Mesenchymal stem cell (in vitro differentiated cells and primary cell): ENCODE measurements at regions not wholly inside any gene's neighbourhood (a gene's known extent, or its start where the extent isn't known, plus 50 kb on each side); places are given as distances from the start of the nearest gene placed in this dataset.

Experiments used
- DNase-seq: peaks from one replicate; pipeline ENCODE4 v3.0.0-alpha.2; 2013
- H2AFZ ChIP-seq: one replicate; pipeline ENCODE4 v1.6.1; 2013; ENCODE audit warnings: low read depth, mild to moderate bottlenecking, control low read depth, inconsistent platforms, low read length, moderate library complexity
- H2AK5ac ChIP-seq: 2 replicates; pipeline ENCODE4 v1.6.1; 2013; ENCODE audit warnings: low read length, moderate library complexity, mild to moderate bottlenecking, inconsistent platforms; ENCODE audit not compliant: severe bottlenecking
- H2BK120ac ChIP-seq: one replicate; pipeline ENCODE4 v1.6.1; 2013; ENCODE audit warnings: low read depth, mild to moderate bottlenecking, inconsistent platforms, low read length, moderate library complexity
- H2BK12ac ChIP-seq, 2 experiments: one replicate each; pipeline ENCODE4 v1.6.1; 2013; ENCODE audit warnings: inconsistent platforms in 2 of 2, low read length in 2 of 2, mild to moderate bottlenecking in 2 of 2, moderate library complexity in 2 of 2, control low read depth in 1 of 2
- H2BK15ac ChIP-seq: one replicate; pipeline ENCODE4 v1.6.1; 2013; ENCODE audit warnings: mild to moderate bottlenecking, low read depth, inconsistent platforms; ENCODE audit not compliant: poor library complexity, severe bottlenecking
- H2BK5ac ChIP-seq: 2 replicates; pipeline ENCODE4 v1.6.1; 2013; ENCODE audit warnings: low read depth, mild to moderate bottlenecking, low read length, control low read depth, inconsistent platforms; ENCODE audit not compliant: poor library complexity, severe bottlenecking
- H3K14ac ChIP-seq, 2 experiments: one replicate each; pipeline ENCODE4 v1.6.1; 2013; ENCODE audit warnings: inconsistent platforms in 2 of 2, low read length in 2 of 2, control low read depth in 1 of 2, mild to moderate bottlenecking in 1 of 2, moderate library complexity in 1 of 2
- H3K18ac ChIP-seq, 2 experiments: one replicate each; pipeline ENCODE4 v1.6.1; 2013; ENCODE audit warnings: inconsistent platforms in 2 of 2, low read length in 2 of 2, control low read depth in 1 of 2, low read depth in 1 of 2, mild to moderate bottlenecking in 1 of 2
- H3K23ac ChIP-seq, 2 experiments: one replicate each; pipeline ENCODE4 v1.6.1; 2013; ENCODE audit warnings: inconsistent platforms in 2 of 2, low read length in 2 of 2, mild to moderate bottlenecking in 2 of 2, moderate library complexity in 2 of 2, control low read depth in 1 of 2
- H3K27ac ChIP-seq: 2 replicates; pipeline ENCODE4 v1.5.1; 2013; ENCODE audit warnings: mild to moderate bottlenecking, moderate library complexity, low read length, control low read depth, inconsistent platforms; ENCODE audit not compliant: poor library complexity, severe bottlenecking
- H3K27me3 ChIP-seq, 2 experiments: 2 replicates each; pipeline versions ENCODE4 v1.6.1 to v1.7.0; 2013; ENCODE audit warnings: low read length in 2 of 2, mild to moderate bottlenecking in 2 of 2, moderate library complexity in 2 of 2, control low read depth in 1 of 2, inconsistent platforms in 1 of 2; ENCODE audit not compliant: control insufficient read depth in 1 of 2, insufficient read depth in 1 of 2
- H3K36me3 ChIP-seq, 2 experiments: 2 replicates each; pipeline versions ENCODE4 v1.6.1 to v1.7.0; 2013; ENCODE audit warnings: low read length in 2 of 2, control low read depth in 1 of 2, inconsistent platforms in 1 of 2, low read depth in 1 of 2, mild to moderate bottlenecking in 1 of 2; ENCODE audit not compliant: insufficient read depth in 2 of 2, control insufficient read depth in 1 of 2
- H3K4ac ChIP-seq, 2 experiments: one replicate each; pipeline ENCODE4 v1.6.1; 2013; ENCODE audit warnings: inconsistent platforms in 2 of 2, low read length in 2 of 2, mild to moderate bottlenecking in 2 of 2, moderate library complexity in 2 of 2, control low read depth in 1 of 2, low read depth in 1 of 2
- H3K4me1 ChIP-seq: 2 replicates; pipeline ENCODE4 v1.6.1; 2013; ENCODE audit warnings: low read depth, low read length, control low read depth; ENCODE audit not compliant: control insufficient read depth, insufficient read depth
- H3K4me2 ChIP-seq: 2 replicates; pipeline ENCODE4 v1.6.1; 2013; ENCODE audit warnings: low read length, mild to moderate bottlenecking, inconsistent platforms; ENCODE audit not compliant: poor library complexity, severe bottlenecking
- H3K4me3 ChIP-seq, 2 experiments: 2 replicates each; pipeline versions ENCODE4 v1.5.1 to v1.7.0; 2013; ENCODE audit warnings: low read length in 2 of 2, mild to moderate bottlenecking in 2 of 2, control low read depth in 1 of 2, low read depth in 1 of 2; ENCODE audit not compliant: insufficient read depth in 1 of 2
- H3K79me1 ChIP-seq: replicated peaks from 2 replicates; pipeline ENCODE4 v1.6.1; 2013; ENCODE audit warnings: mild to moderate bottlenecking, control low read depth, low read length, inconsistent platforms; ENCODE audit not compliant: poor library complexity, severe bottlenecking
- H3K9ac ChIP-seq: 2 replicates; pipeline ENCODE4 v1.7.0; 2013; ENCODE audit warnings: mild to moderate bottlenecking, low read length, moderate library complexity
- H3K9me3 ChIP-seq: 2 replicates; pipeline ENCODE4 v1.7.0; 2013; ENCODE audit warnings: mild to moderate bottlenecking, low read length; ENCODE audit not compliant: control insufficient read depth
- H4K8ac ChIP-seq: one replicate; pipeline ENCODE4 v1.6.1; 2013; ENCODE audit warnings: inconsistent platforms, mild to moderate bottlenecking, low read length, moderate library complexity
- H4K91ac ChIP-seq: one replicate; pipeline ENCODE4 v1.6.1; 2013; ENCODE audit warnings: mild to moderate bottlenecking, low read length, inconsistent platforms
- WGBS: methylation state at CpG from one replicate; pipeline ENCODE4 v1.1.7; 2013; ENCODE audit warnings: mixed read lengths; 5-methylcytosine and 5-hydroxymethylcytosine counted together

GRCh38 chr13:50075619-50076097, 60.4 kb downstream of the KCNRG start:
- H3K4ac ChIP-seq: no peak overlapping the region
- no peak overlapping the region for H2AFZ ChIP-seq
- H3K23ac ChIP-seq: no peak overlapping the region
- H2BK120ac ChIP-seq: no peak overlapping the region
- H3K9me3 ChIP-seq: no peaks in the 10 kb centered on the region
- no peak overlapping the region for H2BK5ac ChIP-seq
- no peak overlapping the region for H3K27ac ChIP-seq
- peaks cover 0 to 14% of the 10 kb centered on the region in 2 experiments for H3K36me3 ChIP-seq
- H3K9ac ChIP-seq: peak overlapping the region; percentile 96
- peaks cover 2% of the 10 kb centered on the region for H3K4me1 ChIP-seq
- no peaks in the 10 kb centered on the region for H3K79me1 ChIP-seq
- WGBS: no CpG with 5 or more reads among the region's 3 CpGs
- H2BK15ac ChIP-seq: no peak overlapping the region
- no peak overlapping the region for H3K18ac ChIP-seq
- H2AK5ac ChIP-seq: no peak overlapping the region
- no peak overlapping the region for H3K14ac ChIP-seq
- H3K4me3 ChIP-seq: peak overlapping the region in 1 of 2 experiments; percentile 55
- DNase-seq: no peak
- no peaks in the 10 kb centered on the region for H3K27me3 ChIP-seq
- H4K8ac ChIP-seq: no peak overlapping the region
- no peak overlapping the region for H4K91ac ChIP-seq
- H2BK12ac ChIP-seq: no peak overlapping the region
- H3K4me2 ChIP-seq: no peak overlapping the region

- no peak overlapping the region for H2BK12ac ChIP-seq
- no peak overlapping the region for H4K91ac ChIP-seq
- no peaks in the 10 kb centered on the region for H3K4me1 ChIP-seq
- H2BK15ac ChIP-seq: no peak overlapping the region
- no CpG with 5 or more reads among the region's 1 CpG for WGBS
- no peaks in the 10 kb centered on the region for H3K27me3 ChIP-seq
- H2BK120ac ChIP-seq: no peak overlapping the region
- peak overlapping the region; percentile 96 for H3K9ac ChIP-seq
- H3K4ac ChIP-seq: no peak overlapping the region
- peak overlapping the region in 1 of 2 experiments; percentile 2 for H3K4me3 ChIP-seq
- no peak overlapping the region for H3K18ac ChIP-seq
- H3K4me2 ChIP-seq: no peak overlapping the region
- no peak overlapping the region for H4K8ac ChIP-seq
- H3K27ac ChIP-seq: no peak overlapping the region
- no peak overlapping the region for H2AFZ ChIP-seq
- H3K36me3 ChIP-seq: peaks cover 0 to 6% of the 10 kb centered on the region in 2 experiments
- no peak overlapping the region for H3K14ac ChIP-seq
- H3K79me1 ChIP-seq: no peaks in the 10 kb centered on the region
- H3K23ac ChIP-seq: no peak overlapping the region
- H3K9me3 ChIP-seq: no peaks in the 10 kb centered on the region
- H2AK5ac ChIP-seq: no peak overlapping the region
- no peak overlapping the region for H2BK5ac ChIP-seq
- DNase-seq: no peak
Measured at GRCh38 chr13:50077431-50077830, 62.2 kb downstream of the KCNRG start.

- Histone ChIP-seq H3K4me3 (peak overlapping the region in 1 of 2 experiments; percentile 89), H3K36me3 (peaks cover 0 to 6% of the 10 kb centered on the region in 2 experiments), H2AK5ac (no peak overlapping the region), H4K8ac (no peak overlapping the region), H3K79me1 (no peaks in the 10 kb centered on the region), H3K4me1 (no peaks in the 10 kb centered on the region), H2BK15ac (no peak overlapping the region), H3K27me3 (no peaks in the 10 kb centered on the region), H3K14ac (no peak overlapping the region), H2BK5ac (no peak overlapping the region), H3K9me3 (no peaks in the 10 kb centered on the region), H3K23ac (no peak overlapping the region), H2BK120ac (no peak overlapping the region), H2AFZ (no peak overlapping the region), H3K4me2 (no peak overlapping the region), H2BK12ac (no peak overlapping the region), H4K91ac (no peak overlapping the region), H3K18ac (no peak overlapping the region), H3K4ac (no peak overlapping the region), H3K9ac (peak overlapping the region; percentile 96), H3K27ac (no peak overlapping the region)
- WGBS: no CpG with 5 or more reads among the region's 3 CpGs
- no peak for DNase-seq
Measured at GRCh38 chr13:50078231-50078894, 63.1 kb downstream of the KCNRG start.

GRCh38 chr13:50078895-50079654, 63.8 kb downstream of the KCNRG start:
- no peaks in the 10 kb centered on the region for H3K79me1 ChIP-seq

More at GRCh38 chr13:50078895-50079654, 63.8 kb downstream of the KCNRG start:
- Histone ChIP-seq H3K36me3 (peaks cover 0 to under 1% of the 10 kb centered on the region in 2 experiments), H3K14ac (no peak overlapping the region), H3K27me3 (no peaks in the 10 kb centered on the region), H3K4me1 (no peaks in the 10 kb centered on the region), H3K4ac (no peak overlapping the region), H3K4me2 (no peak overlapping the region), H3K4me3 (peak overlapping the region in 1 of 2 experiments; percentile 89), H3K27ac (no peak overlapping the region), H3K23ac (no peak overlapping the region), H3K18ac (no peak overlapping the region), H4K8ac (no peak overlapping the region), H2BK12ac (no peak overlapping the region), H2BK15ac (no peak overlapping the region), H3K9me3 (no peaks in the 10 kb centered on the region), H3K9ac (peak overlapping the region; percentile 96), H2BK120ac (no peak overlapping the region), H2AK5ac (no peak overlapping the region), H2BK5ac (no peak overlapping the region), H4K91ac (no peak overlapping the region), H2AFZ (no peak overlapping the region)
- DNase-seq: no peak
- WGBS: 40% methylated on average over 2 of the region's 10 CpGs
